HEK293T (cell line): ENCODE measurements at regions not wholly inside any gene's neighbourhood (a gene's known extent, or its start where the extent isn't known, plus 50 kb on each side); places are given as distances from the start of the nearest gene placed in this dataset.

Experiments used
- CTCF ChIA-PET: fragments of 350-600 bp; formaldehyde crosslinking; extraction: SDS; loops from one replicate; lab custom pipeline; 2021; ENCODE audit warnings: antibody characterized with exemption, inconsistent platforms; lab: Yijun Ruan, JAX
- POLR2A ChIA-PET: fragments of 350-600 bp; formaldehyde crosslinking; extraction: SDS; loops from one replicate; lab custom pipeline; 2020; ENCODE audit warnings: antibody characterized with exemption, inconsistent platforms; lab: Yijun Ruan, JAX
- DNase-seq: peaks from one replicate; pipeline ENCODE4 v3.0.0; 2012; ENCODE audit warnings: mixed read lengths; ENCODE audit errors: extremely low spot score
- ARNT ChIP-seq: fragments of 450-650 bp; IDR thresholded peaks from 2 replicates; pipeline ENCODE4 v1.6.1; 2017; ENCODE audit warnings: mild to moderate bottlenecking
- BHLHE40 ChIP-seq: fragments of 450-650 bp; IDR thresholded peaks from 2 replicates; pipeline ENCODE4 v1.6.1; 2016; ENCODE audit warnings: mild to moderate bottlenecking, moderate library complexity, borderline replicate concordance
- CTBP1 ChIP-seq: fragments of 450-650 bp; IDR thresholded peaks from 2 replicates; pipeline ENCODE4 v1.6.1; 2016; ENCODE audit warnings: borderline replicate concordance
- ELF4 ChIP-seq: fragments of 450-650 bp; IDR thresholded peaks from 2 replicates; pipeline ENCODE4 v1.6.1; 2017; ENCODE audit warnings: antibody characterized with exemption
- FOXA1 ChIP-seq: fragments of 450-650 bp; IDR thresholded peaks from 2 replicates; pipeline ENCODE4 v1.6.1; 2016; ENCODE audit warnings: mild to moderate bottlenecking
- FOXK2 ChIP-seq: fragments of 450-650 bp; IDR thresholded peaks from 2 replicates; pipeline ENCODE4 v1.6.1; 2016; ENCODE audit warnings: mild to moderate bottlenecking
- FOXM1 ChIP-seq: fragments of 450-650 bp; IDR thresholded peaks from 2 replicates; pipeline ENCODE4 v1.6.1; 2017; ENCODE audit warnings: mild to moderate bottlenecking, borderline replicate concordance
- HDGF ChIP-seq: fragments of 450-650 bp; IDR thresholded peaks from 2 replicates; pipeline ENCODE4 v1.6.1; 2017; ENCODE audit warnings: antibody characterized with exemption, borderline replicate concordance
- L3MBTL2 ChIP-seq: fragments of 450-650 bp; conservative IDR thresholded peaks from 2 replicates; pipeline ENCODE4 v1.6.1; 2016; ENCODE audit warnings: mild to moderate bottlenecking
- LEF1 ChIP-seq: fragments of 450-650 bp; IDR thresholded peaks from 2 replicates; pipeline ENCODE4 v1.6.1; 2017; ENCODE audit warnings: mild to moderate bottlenecking, borderline replicate concordance
- NFRKB ChIP-seq: fragments of 450-650 bp; IDR thresholded peaks from 2 replicates; pipeline ENCODE4 v1.6.1; 2016; ENCODE audit warnings: mild to moderate bottlenecking, moderate library complexity
- SP1 ChIP-seq: fragments of 450-650 bp; IDR thresholded peaks from 2 replicates; pipeline ENCODE4 v1.6.1; 2017
- SUZ12 ChIP-seq: fragments of 450-650 bp; IDR thresholded peaks from 2 replicates; pipeline ENCODE4 v1.6.1; 2016; ENCODE audit warnings: mild to moderate bottlenecking
- TARDBP ChIP-seq: fragments of 450-650 bp; IDR thresholded peaks from 2 replicates; pipeline ENCODE4 v1.6.1; 2016
- ZNF384 ChIP-seq: fragments of 450-650 bp; IDR thresholded peaks from 2 replicates; pipeline ENCODE4 v1.6.1; 2016
- TF ChIP-seq, protein P1 (sequence below): fragments of 450-650 bp; IDR thresholded peaks from 2 replicates; pipeline ENCODE4 v1.6.1; 2016

- no peak for TF ChIP-seq TARDBP
- no peak for TF ChIP-seq FOXK2
- no peak for TF ChIP-seq ELF4
- TF ChIP-seq LEF1: no peak
- no peak for TF ChIP-seq L3MBTL2
- TF ChIP-seq BHLHE40: no peak
- no peak for TF ChIP-seq ARNT
- POLR2A ChIA-PET: no interaction called here
- no peak for DNase-seq
- CTCF ChIA-PET: no interaction called here
These were observed 184.9 kb upstream of the CST7 start for GRCh38 chr20:24764027-24764793.

- CTCF ChIA-PET: no interaction called here
- no peak for DNase-seq
- POLR2A ChIA-PET: no interaction called here
These were observed 184.3 kb upstream of the CST7 start for GRCh38 chr20:24764794-24765202.

GRCh38 chr20:24765316-24766142 is 183.5 kb upstream of the CST7 start:
- CTCF ChIA-PET: no interaction called here
- TF ChIP-seq ARNT (no peak), LEF1 (no peak), L3MBTL2 (no peak), ZNF384 (no peak), HDGF (no peak), CTBP1 (no peak), SP1 (no peak)
- POLR2A ChIA-PET: no interaction called here
- no peak for DNase-seq

More at GRCh38 chr20:24764794-24765202, 184.3 kb upstream of the CST7 start:
- TF ChIP-seq ZNF384: no peak

DNA sequence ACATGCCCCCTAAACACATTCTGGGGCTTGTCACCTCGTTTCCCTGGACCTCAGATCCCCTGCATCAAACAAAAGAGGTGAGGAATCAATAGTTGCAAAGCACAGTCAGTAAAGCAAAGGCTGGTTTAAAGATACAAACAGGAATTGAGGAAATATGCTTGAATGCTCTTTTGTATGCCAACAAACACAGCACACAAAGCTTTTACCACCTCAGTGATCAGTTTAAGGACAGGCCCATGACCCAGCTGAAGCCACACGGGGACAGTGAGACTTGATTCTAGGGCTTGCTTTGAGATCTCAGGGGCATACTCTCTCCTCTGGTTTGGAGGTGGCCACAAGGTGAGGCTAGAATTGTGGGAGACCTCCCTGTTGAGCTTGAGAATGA is 182.9 kb upstream of the CST7 start:
- TF ChIP-seq, protein P1, sequence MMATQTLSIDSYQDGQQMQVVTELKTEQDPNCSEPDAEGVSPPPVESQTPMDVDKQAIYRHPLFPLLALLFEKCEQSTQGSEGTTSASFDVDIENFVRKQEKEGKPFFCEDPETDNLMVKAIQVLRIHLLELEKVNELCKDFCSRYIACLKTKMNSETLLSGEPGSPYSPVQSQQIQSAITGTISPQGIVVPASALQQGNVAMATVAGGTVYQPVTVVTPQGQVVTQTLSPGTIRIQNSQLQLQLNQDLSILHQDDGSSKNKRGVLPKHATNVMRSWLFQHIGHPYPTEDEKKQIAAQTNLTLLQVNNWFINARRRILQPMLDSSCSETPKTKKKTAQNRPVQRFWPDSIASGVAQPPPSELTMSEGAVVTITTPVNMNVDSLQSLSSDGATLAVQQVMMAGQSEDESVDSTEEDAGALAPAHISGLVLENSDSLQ: no peak
- TF ChIP-seq FOXK2 (no peak), CTBP1 (no peak), SP1 (no peak), ELF4 (no peak), ZNF384 (no peak), LEF1 (no peak), ARNT (no peak)
- DNase-seq: no peak
- CTCF ChIA-PET: no interaction called here
- POLR2A ChIA-PET: no interaction called here

DNA sequence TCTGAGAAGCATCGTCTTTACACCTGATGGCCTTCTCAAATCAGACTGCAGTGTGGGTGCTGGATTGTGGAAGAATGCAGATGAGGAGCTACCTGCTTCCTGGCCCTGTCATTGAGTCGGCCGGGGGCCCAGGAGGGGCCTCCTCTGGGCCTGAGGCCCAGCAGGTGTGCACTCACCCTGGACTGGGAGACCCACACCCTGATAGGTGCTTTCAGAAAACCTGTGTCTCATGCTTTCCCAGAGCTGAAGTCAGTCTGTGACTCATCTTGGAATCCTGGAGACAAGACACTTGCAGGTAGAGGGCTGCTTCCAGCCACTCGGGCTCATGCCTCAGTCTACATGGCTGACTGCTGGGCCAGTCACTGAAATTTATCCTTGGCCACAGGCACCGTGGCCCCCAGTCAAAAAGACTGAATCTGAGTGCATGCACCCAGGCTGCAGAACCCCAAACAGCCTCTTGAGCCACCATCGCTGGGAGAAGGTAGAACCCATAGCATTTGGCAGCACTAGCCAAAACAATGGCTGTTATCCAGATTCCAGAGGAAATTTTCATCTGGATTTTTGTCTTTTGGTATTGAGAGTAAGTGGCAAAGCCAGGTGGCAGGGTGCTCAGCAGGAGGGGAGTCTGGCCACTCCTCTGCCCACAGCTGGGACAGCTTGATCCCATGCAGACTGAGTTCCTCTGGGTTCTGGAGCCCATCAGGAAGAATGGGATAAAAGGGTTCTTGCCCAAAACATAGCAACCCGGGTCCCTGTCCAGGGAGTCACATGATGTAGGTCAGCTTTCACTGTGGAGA is 182.0 kb upstream of the CST7 start:
- CTCF ChIA-PET: no interaction called here
- no peak for DNase-seq
- POLR2A ChIA-PET: no interaction called here
- no peak for TF ChIP-seq SUZ12
- no peak for TF ChIP-seq TARDBP
- TF ChIP-seq HDGF: no peak
- TF ChIP-seq L3MBTL2: no peak
- no peak for TF ChIP-seq FOXK2
- no peak for TF ChIP-seq ELF4
- TF ChIP-seq FOXA1: no peak
- TF ChIP-seq FOXM1: no peak
- no peak for TF ChIP-seq LEF1
- TF ChIP-seq ZNF384: no peak
- TF ChIP-seq CTBP1: no peak
- no peak for TF ChIP-seq SP1
- TF ChIP-seq, protein P1: no peak
- TF ChIP-seq BHLHE40: no peak
- TF ChIP-seq NFRKB: no peak
- no peak for TF ChIP-seq ARNT

- ChIA-PET CTCF (no interaction called here), POLR2A (no interaction called here)
These were observed 181.4 kb upstream of the CST7 start for GRCh38 chr20:24767623-24768100.

More at GRCh38 chr20:24767623-24768100, 181.4 kb upstream of the CST7 start:
- TF ChIP-seq SP1 (no peak), SUZ12 (no peak)
- no peak for DNase-seq
